CD4-positive, alpha-beta memory T cell (primary cell): ENCODE measurements at regions not wholly inside any gene's neighbourhood (a gene's known extent, or its start where the extent isn't known, plus 50 kb on each side); places are given as distances from the start of the nearest gene placed in this dataset.

Experiments used
- CTCF ChIA-PET: fragments of 350-600 bp; sonication (Branson Sonifier 250); formaldehyde crosslinking; loops from one replicate; lab custom pipeline; 2021; ENCODE audit warnings: inconsistent platforms; ENCODE audit not compliant: partially characterized antibody; lab: Charles Lee
- POLR2A ChIA-PET: fragments of 350-600 bp; sonication (Branson Sonifier 250); formaldehyde crosslinking; loops from one replicate; lab custom pipeline; 2021; ENCODE audit not compliant: partially characterized antibody; lab: Charles Lee
- DNase-seq, 5 donors: peaks; one replicate each; pipeline versions ENCODE4 v3.0.0 to v3.0.0-alpha.2; 2020 to 2022; ENCODE audit warnings: mixed read lengths in 1 of 5
- H3K27ac ChIP-seq: one replicate; pipeline ENCODE4 v1.7.0; 2013; ENCODE audit warnings: low read depth, low read length
- H3K27me3 ChIP-seq: 2 replicates; pipeline ENCODE4 v1.7.0; 2013; ENCODE audit warnings: mild to moderate bottlenecking, low read length, moderate library complexity; ENCODE audit not compliant: insufficient read depth
- H3K36me3 ChIP-seq: 2 replicates; pipeline ENCODE4 v1.7.0; 2013; ENCODE audit warnings: mild to moderate bottlenecking, low read length, moderate library complexity; ENCODE audit not compliant: insufficient read depth
- H3K4me1 ChIP-seq: 2 replicates; pipeline ENCODE4 v1.7.0; 2013; ENCODE audit warnings: mild to moderate bottlenecking, low read length, moderate library complexity; ENCODE audit not compliant: insufficient read depth
- H3K4me3 ChIP-seq, 2 donors: one replicate each; pipeline ENCODE4 v1.7.0; 2013; ENCODE audit warnings: low read length in 2 of 2, mild to moderate bottlenecking in 1 of 2
- H3K9me3 ChIP-seq, 2 donors: one replicate each; pipeline ENCODE4 v1.7.0; 2013; ENCODE audit warnings: low read length in 2 of 2, control low read depth in 1 of 2; ENCODE audit not compliant: control insufficient read depth in 1 of 2
- H3K27ac Mint-ChIP-seq, 7 donors: one replicate each; pipeline ENCODE4 v1.8.0; 2020 to 2021; ENCODE audit warnings: mixed read lengths in 7 of 7, mild to moderate bottlenecking in 6 of 7, inconsistent platforms in 3 of 7, moderate library complexity in 3 of 7
- H3K27me3 Mint-ChIP-seq, 2 donors: one replicate each; pipeline ENCODE4 v1.8.0; 2020 to 2021; ENCODE audit warnings: mixed read lengths in 2 of 2
- H3K36me3 Mint-ChIP-seq, 2 donors: one replicate each; pipeline ENCODE4 v1.8.0; 2020 to 2021; ENCODE audit warnings: mixed read lengths in 2 of 2, inconsistent platforms in 1 of 2, mild to moderate bottlenecking in 1 of 2
- H3K4me1 Mint-ChIP-seq, 4 donors: one replicate each; pipeline ENCODE4 v1.8.0; 2020 to 2021; ENCODE audit warnings: mixed read lengths in 4 of 4, mild to moderate bottlenecking in 1 of 4
- H3K4me3 Mint-ChIP-seq, 8 donors: one replicate each; pipeline ENCODE4 v1.8.0; 2020 to 2021; ENCODE audit warnings: mixed read lengths in 8 of 8, mild to moderate bottlenecking in 7 of 8, moderate library complexity in 6 of 8, inconsistent platforms in 3 of 8
- H3K9me3 Mint-ChIP-seq, 8 donors: one replicate each; pipeline ENCODE4 v1.8.0; 2020 to 2021; ENCODE audit warnings: mixed read lengths in 8 of 8, mild to moderate bottlenecking in 5 of 8, inconsistent platforms in 3 of 8, moderate library complexity in 1 of 8
- intact Hi-C: fragments of 100-400 bp; cut with micrococcal nuclease; formaldehyde crosslinking; loops from one replicate; pipeline ENCODE4 v1.15.1; 2023

DNA sequence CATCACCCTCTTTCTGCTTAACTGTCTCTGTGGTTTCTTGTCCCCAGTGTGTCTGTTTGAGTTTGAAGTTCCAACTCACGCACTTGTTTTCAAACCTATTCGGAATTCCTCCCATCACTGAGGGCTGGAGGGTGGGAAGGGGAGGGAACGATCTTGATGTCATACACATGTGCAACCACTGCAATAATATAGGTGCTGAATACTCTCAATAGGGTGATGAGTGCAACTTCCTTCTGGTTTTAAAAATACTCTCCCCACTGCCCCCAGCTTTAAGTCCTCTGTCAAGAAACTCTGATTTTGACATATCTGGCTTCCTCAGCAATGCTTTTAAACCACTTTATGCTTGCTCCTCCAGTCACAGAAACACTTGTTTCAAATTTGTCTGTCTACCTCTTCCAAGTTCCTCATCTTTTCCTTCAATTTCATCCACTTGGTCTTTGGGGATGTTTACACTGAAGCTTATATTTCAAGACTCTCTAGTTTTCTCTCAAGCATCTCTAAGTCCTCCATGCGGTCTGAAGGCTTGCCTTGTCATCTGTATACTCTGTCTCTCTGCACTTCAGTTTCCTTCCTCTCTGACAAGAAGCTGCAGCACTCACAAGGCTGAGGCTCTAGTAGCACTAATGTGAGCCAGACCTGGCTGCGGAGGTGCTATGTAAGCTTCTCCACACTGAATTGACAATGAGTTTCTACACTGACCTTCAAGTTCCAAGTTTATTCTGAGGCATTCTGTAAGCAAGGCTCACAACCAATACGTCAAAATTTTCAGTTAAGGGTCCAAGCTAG is 422.3 kb downstream of the ZEB2 start:
- H3K9me3 ChIP-seq, result no peaks in the 10 kb centered on the region
- peaks cover 3 to 14% of the 10 kb centered on the region in 2 donors for H3K36me3 Mint-ChIP-seq
- H3K36me3 ChIP-seq, result no peaks in the 10 kb centered on the region
- H3K27ac ChIP-seq, result no peak overlapping the region
- H3K27me3 ChIP-seq, result no peaks in the 10 kb centered on the region
- H3K27ac Mint-ChIP-seq, result no peak overlapping the region
- no peaks in the 10 kb centered on the region for H3K4me1 ChIP-seq
- no peak for DNase-seq
- H3K9me3 Mint-ChIP-seq, result peaks cover 0 to 10% (median 8%) of the 10 kb centered on the region in 8 donors
- ChIA-PET CTCF (no interaction called here), POLR2A (no interaction called here)
- no peak overlapping the region for H3K4me3 Mint-ChIP-seq
- no peaks in the 10 kb centered on the region for H3K4me1 Mint-ChIP-seq
- H3K4me3 ChIP-seq, result no peak overlapping the region
- no peaks in the 10 kb centered on the region for H3K27me3 Mint-ChIP-seq
- intact Hi-C loops, result no loop called here

DNA sequence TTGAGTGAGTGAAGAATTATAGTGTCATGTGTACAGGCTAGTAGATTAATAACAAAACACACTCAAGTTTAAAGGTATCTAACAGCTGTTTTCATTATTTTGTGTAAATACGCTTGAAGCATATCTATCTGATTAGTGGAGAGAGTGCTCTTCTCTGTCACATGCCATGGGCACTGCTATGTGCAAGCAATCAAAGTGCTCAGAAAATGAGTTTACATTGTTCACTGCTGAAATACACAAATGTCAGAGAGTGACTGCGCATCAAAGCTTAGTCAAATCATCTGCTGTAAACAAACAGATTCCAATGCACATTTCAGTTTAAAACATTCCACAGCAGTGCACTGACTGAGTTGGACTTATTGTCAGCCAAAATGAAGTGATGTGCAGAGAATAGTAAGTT is 423.4 kb downstream of the ZEB2 start:
- Histone ChIP-seq H3K4me1 (no peaks in the 10 kb centered on the region), H3K4me3 (no peak overlapping the region), H3K9me3 (no peaks in the 10 kb centered on the region), H3K27ac (no peak overlapping the region), H3K27me3 (no peaks in the 10 kb centered on the region), H3K36me3 (no peaks in the 10 kb centered on the region)
- ChIA-PET CTCF (no interaction called here), POLR2A (no interaction called here)
- Mint-ChIP-seq H3K27me3 (no peaks in the 10 kb centered on the region), H3K9me3 (peaks cover 0 to 18% (median 11%) of the 10 kb centered on the region in 8 donors), H3K27ac (no peak overlapping the region), H3K4me3 (no peak overlapping the region), H3K36me3 (peaks cover 3 to 22% of the 10 kb centered on the region in 2 donors), H3K4me1 (no peaks in the 10 kb centered on the region)
- no peak for DNase-seq
- intact Hi-C loops, result no loop called here

DNA sequence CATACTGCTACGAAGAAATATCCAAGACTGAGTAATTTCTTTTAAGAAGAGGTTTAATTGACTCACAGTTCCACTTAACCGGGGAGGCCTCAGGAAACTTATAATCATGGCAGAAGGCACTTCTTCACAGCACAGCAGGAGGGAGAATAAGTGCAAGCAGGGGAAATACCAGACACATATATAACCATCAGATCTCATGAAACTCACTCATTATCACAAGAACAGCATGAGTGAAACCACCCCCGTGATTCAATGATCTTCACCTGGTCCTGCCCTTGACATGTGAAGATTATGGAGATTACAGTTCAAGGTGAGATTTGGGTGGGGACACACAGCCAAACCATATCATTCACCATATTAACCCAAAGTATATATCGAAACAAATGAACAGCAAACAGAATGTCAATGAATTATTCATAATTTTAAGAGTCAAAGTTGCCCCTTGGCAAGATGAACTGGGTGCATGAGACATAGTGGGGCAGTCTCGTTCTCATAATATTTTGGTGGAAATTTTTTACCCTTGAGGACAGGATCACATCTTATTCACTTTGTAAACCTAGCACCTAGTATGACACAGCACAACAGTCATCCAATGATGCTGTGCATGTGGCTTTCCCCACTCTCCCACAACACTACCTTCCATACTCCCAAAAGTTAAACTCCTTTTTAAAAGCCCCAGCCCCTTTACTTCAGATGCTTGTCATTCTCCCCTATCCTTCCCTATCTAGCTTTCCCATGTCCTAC is 425.3 kb downstream of the ZEB2 start:
- CTCF ChIA-PET, result no interaction called here
- Mint-ChIP-seq H3K27me3 (no peaks in the 10 kb centered on the region), H3K9me3 (peaks cover 0 to 29% (median 14%) of the 10 kb centered on the region in 8 donors), H3K4me3 (no peak overlapping the region), H3K4me1 (no peaks in the 10 kb centered on the region), H3K36me3 (peaks cover 3 to 30% of the 10 kb centered on the region in 2 donors), H3K27ac (no peak overlapping the region)
- H3K27ac ChIP-seq, result no peak overlapping the region
- no peak for DNase-seq
- POLR2A ChIA-PET, result no interaction called here
- intact Hi-C loops, result no loop called here
- H3K27me3 ChIP-seq, result no peaks in the 10 kb centered on the region
- no peak overlapping the region for H3K4me3 ChIP-seq
- H3K9me3 ChIP-seq, result no peaks in the 10 kb centered on the region
- no peaks in the 10 kb centered on the region for H3K4me1 ChIP-seq
- no peaks in the 10 kb centered on the region for H3K36me3 ChIP-seq

DNA sequence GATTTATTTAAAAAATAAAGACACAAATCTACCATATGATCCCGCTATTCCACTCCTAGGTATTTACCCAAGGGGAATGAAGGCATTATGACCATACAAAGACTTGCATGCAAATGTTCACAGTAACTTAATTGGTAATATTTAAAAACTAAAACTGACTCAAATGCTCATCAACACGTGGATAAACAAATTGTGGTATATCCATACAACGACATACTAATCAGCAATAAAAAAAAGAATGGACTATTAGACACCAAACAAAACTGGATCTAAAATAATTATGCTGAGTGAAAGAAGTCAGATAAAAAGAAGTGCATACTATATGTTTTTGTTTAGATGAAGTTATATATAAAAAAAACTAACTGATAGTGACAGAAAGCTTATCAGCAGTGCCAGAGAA is 428.3 kb downstream of the ZEB2 start:
- Mint-ChIP-seq H3K9me3 (peaks cover 0 to 31% (median 20%) of the 10 kb centered on the region in 8 donors), H3K4me1 (no peaks in the 10 kb centered on the region), H3K36me3 (peaks cover 3 to 30% of the 10 kb centered on the region in 2 donors), H3K27ac (no peak overlapping the region), H3K4me3 (no peak overlapping the region), H3K27me3 (no peaks in the 10 kb centered on the region)
- CTCF ChIA-PET, result no interaction called here
- POLR2A ChIA-PET, result no interaction called here
- DNase-seq, result no peak
- H3K9me3 ChIP-seq, result no peaks in the 10 kb centered on the region
- H3K36me3 ChIP-seq, result no peaks in the 10 kb centered on the region
- H3K27ac ChIP-seq, result no peak overlapping the region
- H3K4me1 ChIP-seq, result no peaks in the 10 kb centered on the region
- intact Hi-C loops, result no loop called here
- no peak overlapping the region for H3K4me3 ChIP-seq
- H3K27me3 ChIP-seq, result no peaks in the 10 kb centered on the region

DNA sequence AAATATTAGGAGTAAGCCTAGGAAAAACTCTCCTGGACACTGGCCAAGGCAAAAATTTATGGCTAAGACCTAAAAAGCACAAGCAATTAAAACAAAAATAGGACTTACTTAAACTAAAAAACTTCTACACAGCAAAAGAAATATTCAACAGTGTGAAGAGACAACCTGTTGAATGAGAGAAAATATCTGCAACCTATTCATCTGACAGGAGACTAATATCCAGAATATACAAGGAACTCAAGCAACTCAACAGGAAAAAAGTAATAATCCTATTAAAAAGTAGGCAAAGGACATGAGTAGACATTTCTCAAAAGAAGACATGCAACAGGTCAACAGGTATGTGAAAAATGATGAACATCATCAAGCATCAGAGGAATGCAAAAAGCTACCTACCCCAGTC is 431.1 kb downstream of the ZEB2 start:
- Histone ChIP-seq H3K4me1 (no peaks in the 10 kb centered on the region), H3K27ac (no peak overlapping the region), H3K36me3 (no peaks in the 10 kb centered on the region), H3K4me3 (no peak overlapping the region), H3K9me3 (no peaks in the 10 kb centered on the region), H3K27me3 (no peaks in the 10 kb centered on the region)
- Mint-ChIP-seq H3K4me1 (no peaks in the 10 kb centered on the region), H3K27me3 (no peaks in the 10 kb centered on the region), H3K9me3 (peaks cover 0 to 24% (median 15%) of the 10 kb centered on the region in 8 donors), H3K27ac (no peak overlapping the region), H3K36me3 (peaks cover 0 to 25% of the 10 kb centered on the region in 2 donors), H3K4me3 (no peak overlapping the region)
- DNase-seq, result no peak
- intact Hi-C loops, result no loop called here
- POLR2A ChIA-PET, result no interaction called here
- CTCF ChIA-PET, result no interaction called here

DNA sequence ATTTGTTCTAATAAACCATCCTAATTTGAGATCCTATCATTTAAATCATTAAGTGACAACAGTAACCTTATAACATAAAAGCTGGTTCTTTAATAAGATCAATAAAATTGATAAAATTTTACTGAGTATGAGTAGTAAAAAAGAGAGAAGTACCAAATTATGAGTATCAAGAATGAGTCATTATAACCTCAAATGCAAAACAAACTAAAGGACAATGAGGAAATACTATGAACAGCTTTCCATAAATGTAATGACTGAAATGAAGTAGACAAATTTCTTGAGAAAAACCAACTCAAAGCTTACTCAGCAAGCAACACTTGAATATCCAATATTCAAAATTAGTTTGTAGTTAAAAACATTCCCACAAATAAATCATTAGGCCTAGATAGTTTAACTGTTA is 433.0 kb downstream of the ZEB2 start:
- Mint-ChIP-seq H3K36me3 (peaks cover 0 to 19% of the 10 kb centered on the region in 2 donors), H3K27ac (no peak overlapping the region), H3K27me3 (no peaks in the 10 kb centered on the region), H3K9me3 (peaks cover 0 to 18% (median 11%) of the 10 kb centered on the region in 8 donors), H3K4me3 (no peak overlapping the region), H3K4me1 (no peaks in the 10 kb centered on the region)
- Histone ChIP-seq H3K36me3 (no peaks in the 10 kb centered on the region), H3K4me1 (no peaks in the 10 kb centered on the region), H3K27ac (no peak overlapping the region), H3K27me3 (no peaks in the 10 kb centered on the region), H3K4me3 (no peak overlapping the region), H3K9me3 (no peaks in the 10 kb centered on the region)
- CTCF ChIA-PET, result no interaction called here
- intact Hi-C loops, result no loop called here
- no peak for DNase-seq
- POLR2A ChIA-PET, result no interaction called here

DNA sequence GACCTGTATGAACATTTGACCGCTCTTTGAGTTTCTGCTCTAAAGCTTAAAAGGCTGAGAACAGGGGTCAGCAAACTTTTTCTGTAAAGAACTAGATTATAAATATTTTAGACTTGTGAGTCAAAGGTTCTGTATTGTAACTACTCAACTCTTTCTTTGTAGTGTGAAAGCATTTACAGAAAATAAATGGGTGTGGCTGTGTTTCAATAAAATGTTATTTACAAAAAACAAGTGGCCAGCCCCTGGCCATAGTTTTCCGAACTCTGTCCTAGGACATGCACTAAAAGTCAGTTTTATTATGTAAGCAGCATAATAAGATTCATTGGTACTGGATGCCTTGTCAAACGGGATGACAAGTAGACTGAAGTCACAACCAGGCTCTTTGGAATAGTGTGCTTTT is 434.9 kb downstream of the ZEB2 start:
- Mint-ChIP-seq H3K27me3 (no peaks in the 10 kb centered on the region), H3K4me1 (no peaks in the 10 kb centered on the region), H3K9me3 (peaks cover 0 to 10% (median 5%) of the 10 kb centered on the region in 8 donors), H3K4me3 (no peak overlapping the region), H3K36me3 (peaks cover 0 to 8% of the 10 kb centered on the region in 2 donors), H3K27ac (no peak overlapping the region)
- CTCF ChIA-PET, result no interaction called here
- Histone ChIP-seq H3K27me3 (no peaks in the 10 kb centered on the region), H3K4me3 (no peak overlapping the region), H3K27ac (no peak overlapping the region), H3K4me1 (no peaks in the 10 kb centered on the region), H3K36me3 (no peaks in the 10 kb centered on the region), H3K9me3 (no peaks in the 10 kb centered on the region)
- DNase-seq, result no peak
- intact Hi-C loops, result no loop called here
- POLR2A ChIA-PET, result no interaction called here
